NCI-H146 (cell line): ENCODE measurements at regions not wholly inside any gene's neighbourhood (a gene's known extent, or its start where the extent isn't known, plus 50 kb on each side); places are given as distances from the start of the nearest gene placed in this dataset.

Experiments used
- DNase-seq: peaks from one replicate; lab custom pipeline; 2025; lab: John Stamatoyannopoulos, UW

DNA sequence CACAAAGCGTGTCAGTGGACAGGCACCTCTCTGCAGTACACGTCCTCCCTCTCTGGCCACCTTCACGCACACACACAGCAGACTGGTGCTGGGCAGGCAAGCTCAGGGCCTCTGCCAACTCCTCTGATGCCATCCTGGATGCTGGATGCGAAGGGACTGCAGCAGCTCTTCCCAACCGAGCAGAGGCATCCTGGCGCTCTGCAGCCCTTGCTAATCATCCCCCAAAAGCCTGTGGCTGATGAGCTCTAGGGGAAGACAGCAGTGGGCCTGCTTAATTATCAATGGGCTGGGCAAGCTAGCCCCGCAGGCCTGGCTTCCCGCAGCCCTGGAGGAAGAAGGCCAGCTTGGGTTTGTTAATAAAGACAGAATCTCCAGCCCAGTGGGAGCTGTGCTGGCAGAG is 71.3 kb upstream of the TEX51 start:
- DNase-seq: no peak

DNA sequence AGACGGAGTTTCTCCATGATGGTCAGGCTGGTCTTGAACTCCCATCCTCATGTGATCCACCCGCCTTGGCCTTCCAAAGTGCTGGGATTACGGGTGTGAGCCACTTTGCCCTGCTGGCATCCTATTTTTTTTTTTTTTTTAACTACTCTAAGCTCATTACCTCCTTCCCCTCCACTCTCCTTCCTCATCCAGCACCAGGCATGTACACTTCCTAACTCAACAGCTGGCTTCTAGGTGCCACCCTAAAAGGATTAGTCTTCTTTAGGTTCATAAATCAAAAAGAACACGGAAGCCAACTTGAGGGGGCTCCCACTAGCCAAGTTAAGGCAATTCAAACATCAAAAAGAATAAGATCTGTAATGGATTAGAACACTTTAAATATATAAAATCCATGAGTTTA is 70.6 kb upstream of the TEX51 start:
- no peak for DNase-seq

DNA sequence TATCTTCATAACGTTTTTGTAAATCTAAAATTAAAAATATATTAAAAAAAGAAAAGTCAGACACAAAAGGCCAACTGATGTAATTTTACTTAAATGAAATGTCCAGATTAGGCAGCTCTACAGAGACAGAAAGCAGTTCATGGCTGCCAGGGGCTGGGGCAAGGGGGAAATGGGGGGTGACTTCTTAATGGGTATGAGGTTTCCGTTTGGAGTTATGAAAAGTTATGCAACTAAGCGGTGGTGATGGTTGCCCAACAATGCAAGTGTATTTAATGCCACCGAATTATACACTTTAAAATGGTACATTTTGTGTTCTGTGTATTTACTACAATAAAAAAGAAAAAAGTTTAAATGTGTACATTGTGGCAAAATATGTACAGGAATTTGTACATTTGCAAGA is 70.2 kb upstream of the TEX51 start:
- no peak for DNase-seq

DNA sequence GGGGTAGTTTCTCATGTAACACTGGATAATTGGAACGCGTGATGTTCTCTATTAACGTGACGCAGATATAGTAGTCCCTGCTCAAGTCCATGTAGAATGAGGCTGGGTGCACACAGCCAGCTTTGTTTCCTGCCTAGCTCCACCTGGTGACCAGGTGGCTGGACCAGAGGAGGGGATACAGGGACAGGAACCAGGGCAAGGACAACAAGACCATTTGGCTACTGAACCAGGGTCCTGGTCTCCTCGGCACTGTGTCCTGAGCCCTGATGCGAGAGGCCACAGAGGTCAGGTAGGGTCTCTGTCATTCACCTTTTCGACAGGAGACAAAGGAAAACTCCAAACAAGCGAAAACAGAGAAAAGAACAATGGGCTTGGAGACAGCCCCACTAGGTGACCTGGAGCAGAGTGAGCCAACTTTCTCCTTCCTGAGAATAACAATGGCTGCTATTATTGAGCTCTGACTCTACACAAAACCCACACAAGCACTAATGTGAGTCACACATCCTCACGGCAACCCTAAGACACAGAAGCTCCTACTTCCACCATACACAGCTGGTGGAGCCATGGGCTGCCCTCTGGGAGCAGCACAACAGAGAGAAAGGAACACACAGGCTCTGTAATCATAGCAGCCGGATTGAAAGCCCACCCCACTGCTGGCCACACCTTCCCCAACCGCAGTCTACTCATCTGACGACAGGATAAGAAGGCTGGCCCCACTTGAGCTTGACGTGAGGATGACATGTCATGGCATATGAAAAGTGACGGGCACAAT is 67.3 kb upstream of the TEX51 start:
- DNase-seq: no peak

DNA sequence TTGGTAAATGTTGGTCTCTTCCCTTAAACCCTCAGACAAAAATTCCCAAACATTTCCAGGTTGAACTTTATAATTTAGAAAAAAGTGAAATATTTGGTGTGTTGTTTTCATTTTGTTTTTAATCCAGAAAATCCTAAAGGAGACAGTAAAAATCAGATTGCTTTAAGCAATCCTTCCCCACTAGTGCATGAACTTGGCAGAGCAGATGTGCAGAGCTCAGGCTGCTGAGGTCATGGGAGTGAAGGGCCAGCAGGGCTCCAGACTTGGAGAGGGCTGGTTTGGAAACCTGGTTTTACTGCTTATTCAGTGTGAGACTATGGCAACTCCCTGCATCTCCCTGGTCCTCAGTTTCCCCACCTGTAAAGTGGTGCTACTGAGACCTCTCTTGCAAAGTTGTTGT is 66.7 kb upstream of the TEX51 start:
- no peak for DNase-seq

GRCh38 chr2:126832757-126833156 is 65.9 kb upstream of the TEX51 start:
- no peak for DNase-seq

DNA sequence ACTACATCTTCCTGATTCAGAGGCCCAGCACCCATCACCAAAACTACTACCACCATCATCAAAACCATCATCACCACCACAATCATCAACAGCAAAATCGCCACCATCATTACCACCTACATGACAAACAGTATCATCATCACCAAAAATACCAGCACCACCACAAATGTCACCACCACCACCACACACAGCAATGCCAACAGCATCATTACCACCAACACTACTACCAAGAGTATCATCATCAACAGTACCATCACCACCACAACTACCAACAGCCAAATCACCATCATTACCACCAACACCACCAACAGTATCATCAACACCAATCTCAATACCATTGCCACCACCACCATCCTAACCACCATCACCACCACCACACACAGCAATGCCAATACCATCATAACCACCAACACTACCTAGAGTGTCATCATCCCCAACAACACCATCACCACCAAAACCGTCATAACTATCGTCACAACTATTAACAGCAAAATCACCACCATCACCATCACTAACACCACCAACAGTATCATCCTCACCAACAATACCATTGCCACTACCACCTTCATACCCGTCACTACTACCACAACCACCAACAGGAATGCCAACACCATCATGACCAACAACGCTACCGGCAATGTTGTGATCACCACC is 64.6 kb upstream of the TEX51 start:
- DNase-seq: no peak

GRCh38 chr2:126835261-126835660 is 63.4 kb upstream of the TEX51 start:
- no peak for DNase-seq

DNA sequence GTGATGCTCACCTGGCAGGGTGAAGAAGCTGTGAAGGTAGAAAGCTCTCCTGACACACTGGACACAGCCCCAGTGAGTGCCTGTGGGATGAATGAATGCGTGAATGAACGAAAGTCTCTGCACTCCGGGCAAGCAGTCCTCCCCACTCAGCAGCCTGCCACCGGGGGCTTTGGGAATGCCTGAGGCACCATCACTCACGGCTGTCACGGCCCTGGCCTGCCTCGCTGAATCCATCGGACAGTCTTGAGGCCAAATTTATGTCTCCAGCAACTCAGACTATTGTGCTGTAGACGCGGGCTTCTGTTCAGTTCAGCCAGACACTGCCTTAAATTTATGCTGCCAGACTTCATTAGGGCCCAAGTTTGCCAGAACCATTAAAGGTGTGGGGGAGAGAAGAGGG is 62.9 kb upstream of the TEX51 start:
- no peak for DNase-seq

DNA sequence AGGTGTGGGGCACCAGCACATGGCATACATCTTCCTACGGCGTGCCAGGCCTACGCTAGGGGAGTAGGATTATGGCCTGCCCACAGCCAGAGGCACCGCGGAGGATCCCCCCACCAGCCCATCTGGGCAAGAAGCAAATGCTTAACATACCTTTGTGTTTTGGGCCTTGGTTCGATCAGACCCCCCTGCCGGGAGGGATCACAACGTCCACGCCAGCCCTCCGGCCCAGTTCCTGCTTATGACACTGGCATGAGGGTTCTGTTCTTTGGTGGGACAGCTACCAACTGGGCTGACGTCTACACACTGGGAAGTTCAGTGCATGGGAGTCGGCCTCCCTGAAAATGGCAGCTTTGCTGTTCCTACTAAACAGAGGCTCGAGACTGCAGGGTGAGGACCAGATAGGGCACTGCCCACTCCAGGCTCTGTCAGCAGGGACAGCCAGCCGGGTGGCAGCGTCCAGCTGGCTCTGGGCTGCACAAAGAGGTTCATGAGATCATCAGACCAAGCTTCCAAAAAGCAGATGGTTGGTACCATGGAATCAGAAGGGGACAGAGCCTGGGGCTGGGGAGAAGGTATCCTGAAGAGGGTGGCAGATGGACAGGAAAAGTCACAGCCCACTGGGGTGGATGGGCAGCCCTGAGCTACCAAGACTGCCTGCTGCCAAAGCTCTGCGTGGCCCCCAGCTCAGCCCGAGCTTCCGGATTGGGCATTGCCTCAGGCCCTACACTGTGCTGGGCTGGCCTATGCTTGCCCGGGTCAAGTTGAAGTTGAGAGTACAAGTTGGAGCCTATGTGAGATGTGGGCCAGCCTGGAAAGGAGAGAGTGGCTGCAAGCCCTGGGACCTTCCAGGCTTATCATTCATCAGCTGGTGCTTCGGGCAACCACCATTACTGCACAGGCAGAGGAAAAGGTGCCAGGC is 61.7 kb upstream of the TEX51 start:
- no peak for DNase-seq

GRCh38 chr2:126837966-126838715 is 60.5 kb upstream of the TEX51 start:
- DNase-seq: no peak

- DNase-seq: no peak
Measured at GRCh38 chr2:126838716-126838985, 60.0 kb upstream of the TEX51 start.

DNA sequence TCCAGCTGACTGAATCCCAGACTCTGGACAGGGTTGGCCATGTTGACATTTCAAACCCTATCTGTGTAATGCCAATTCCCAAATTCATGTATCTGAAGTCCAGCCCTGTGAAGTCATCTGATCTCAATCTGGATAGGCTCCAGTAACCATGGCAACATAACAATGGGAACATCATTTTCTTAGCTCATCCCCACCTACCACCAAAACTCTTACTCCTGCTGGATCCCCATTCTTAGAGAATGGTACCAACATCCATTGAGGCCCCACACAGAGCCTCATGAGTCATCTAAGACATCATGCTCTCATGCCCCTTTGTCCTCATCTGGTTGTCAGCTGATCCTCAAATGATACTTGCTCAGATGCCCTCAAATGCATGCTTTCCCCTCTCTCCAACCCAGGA is 58.9 kb upstream of the TEX51 start:
- DNase-seq: no peak

DNA sequence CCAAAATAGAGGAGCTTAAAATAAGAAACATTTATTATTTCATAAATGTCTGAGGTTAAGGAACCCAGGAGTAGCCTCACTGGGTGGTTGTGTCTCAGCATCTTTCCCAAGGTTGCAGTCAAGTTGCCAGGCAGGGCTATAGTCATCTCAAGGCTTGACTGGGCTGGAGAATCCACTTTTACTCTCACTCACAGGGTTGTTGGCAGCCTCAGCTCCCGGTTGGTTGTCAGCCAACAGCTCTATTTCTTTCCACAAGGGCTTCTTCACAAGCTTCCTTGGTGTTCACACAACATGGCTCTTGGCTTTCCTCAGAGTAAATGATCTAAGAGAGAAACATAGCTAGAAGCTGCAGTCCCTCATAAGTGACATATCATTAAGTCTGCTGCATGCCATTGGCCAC is 55.6 kb upstream of the TEX51 start:
- DNase-seq: no peak

DNA sequence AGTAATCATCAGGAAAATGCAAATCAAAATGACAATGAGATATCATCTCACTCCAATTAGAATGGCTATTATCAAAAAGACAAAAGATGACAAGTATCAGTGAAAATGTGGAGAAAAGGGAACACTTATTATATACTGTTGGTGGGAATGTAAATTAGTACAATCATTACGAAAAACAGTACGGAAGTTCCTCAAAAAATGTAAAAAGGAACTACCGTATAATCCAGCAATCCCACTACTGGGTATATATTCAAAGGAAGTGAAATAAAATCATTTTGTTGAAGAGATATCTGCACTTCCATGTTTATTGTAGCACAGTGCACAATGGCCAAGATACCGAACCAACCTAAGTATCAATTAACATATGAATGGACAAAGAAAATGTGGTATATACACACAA is 52.4 kb upstream of the TEX51 start:
- DNase-seq: no peak
